ENCODE measurements at regions not wholly inside any gene's neighbourhood (a gene's known extent, or its start where the extent isn't known, plus 50 kb on each side); places are given as distances from the start of the nearest gene placed in this dataset.

DNA sequence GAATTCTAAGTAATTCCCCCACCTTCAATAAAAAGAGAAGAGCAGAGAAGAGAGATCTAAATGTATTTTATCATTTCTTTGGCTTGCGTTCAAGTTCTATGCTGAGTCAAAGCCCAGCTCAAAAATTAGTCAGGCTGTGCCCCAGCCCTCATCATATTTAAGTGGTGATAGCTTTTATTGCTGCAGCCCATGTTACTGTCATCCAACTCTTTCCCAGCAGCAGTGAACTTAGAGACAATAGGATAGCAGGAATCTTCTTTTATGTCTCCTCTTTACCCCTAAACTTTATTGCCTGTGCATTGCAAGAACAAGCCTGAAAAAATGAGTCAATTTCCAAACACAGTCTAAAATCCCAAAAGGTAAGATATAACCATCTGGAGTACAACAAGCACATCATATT lies 1599.3 kb upstream of the PIK3C3 start:
- TF ChIP-seq EZH2 (IDR thresholded peaks at IDR 0.05; ENCODE audit: low read depth, unreplicated experiment) (no peak), CTCF (conservative IDR thresholded peaks at IDR 0.05; ENCODE audit: low read depth in 2 of 2) (no peak), EZH2phosphoT487 (IDR thresholded peaks at IDR 0.05; ENCODE audit: unreplicated experiment) (no peak), ETS1 (IDR thresholded peaks at IDR 0.05) (no peak), POLR2AphosphoS5 (IDR thresholded peaks at IDR 0.05; ENCODE audit: low read depth) (no peak), JUNB (IDR thresholded peaks at IDR 0.05; ENCODE audit: unreplicated experiment) (no peak)
- TF ChIP-seq, protein P1, sequence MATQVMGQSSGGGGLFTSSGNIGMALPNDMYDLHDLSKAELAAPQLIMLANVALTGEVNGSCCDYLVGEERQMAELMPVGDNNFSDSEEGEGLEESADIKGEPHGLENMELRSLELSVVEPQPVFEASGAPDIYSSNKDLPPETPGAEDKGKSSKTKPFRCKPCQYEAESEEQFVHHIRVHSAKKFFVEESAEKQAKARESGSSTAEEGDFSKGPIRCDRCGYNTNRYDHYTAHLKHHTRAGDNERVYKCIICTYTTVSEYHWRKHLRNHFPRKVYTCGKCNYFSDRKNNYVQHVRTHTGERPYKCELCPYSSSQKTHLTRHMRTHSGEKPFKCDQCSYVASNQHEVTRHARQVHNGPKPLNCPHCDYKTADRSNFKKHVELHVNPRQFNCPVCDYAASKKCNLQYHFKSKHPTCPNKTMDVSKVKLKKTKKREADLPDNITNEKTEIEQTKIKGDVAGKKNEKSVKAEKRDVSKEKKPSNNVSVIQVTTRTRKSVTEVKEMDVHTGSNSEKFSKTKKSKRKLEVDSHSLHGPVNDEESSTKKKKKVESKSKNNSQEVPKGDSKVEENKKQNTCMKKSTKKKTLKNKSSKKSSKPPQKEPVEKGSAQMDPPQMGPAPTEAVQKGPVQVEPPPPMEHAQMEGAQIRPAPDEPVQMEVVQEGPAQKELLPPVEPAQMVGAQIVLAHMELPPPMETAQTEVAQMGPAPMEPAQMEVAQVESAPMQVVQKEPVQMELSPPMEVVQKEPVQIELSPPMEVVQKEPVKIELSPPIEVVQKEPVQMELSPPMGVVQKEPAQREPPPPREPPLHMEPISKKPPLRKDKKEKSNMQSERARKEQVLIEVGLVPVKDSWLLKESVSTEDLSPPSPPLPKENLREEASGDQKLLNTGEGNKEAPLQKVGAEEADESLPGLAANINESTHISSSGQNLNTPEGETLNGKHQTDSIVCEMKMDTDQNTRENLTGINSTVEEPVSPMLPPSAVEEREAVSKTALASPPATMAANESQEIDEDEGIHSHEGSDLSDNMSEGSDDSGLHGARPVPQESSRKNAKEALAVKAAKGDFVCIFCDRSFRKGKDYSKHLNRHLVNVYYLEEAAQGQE (IDR thresholded peaks at IDR 0.05; ENCODE audit: unreplicated experiment), result no peak

All from GM23338 (cell line).